ENCODE measurements at regions not wholly inside any gene's neighbourhood (a gene's known extent, or its start where the extent isn't known, plus 50 kb on each side); places are given as distances from the start of the nearest gene placed in this dataset.

DNA sequence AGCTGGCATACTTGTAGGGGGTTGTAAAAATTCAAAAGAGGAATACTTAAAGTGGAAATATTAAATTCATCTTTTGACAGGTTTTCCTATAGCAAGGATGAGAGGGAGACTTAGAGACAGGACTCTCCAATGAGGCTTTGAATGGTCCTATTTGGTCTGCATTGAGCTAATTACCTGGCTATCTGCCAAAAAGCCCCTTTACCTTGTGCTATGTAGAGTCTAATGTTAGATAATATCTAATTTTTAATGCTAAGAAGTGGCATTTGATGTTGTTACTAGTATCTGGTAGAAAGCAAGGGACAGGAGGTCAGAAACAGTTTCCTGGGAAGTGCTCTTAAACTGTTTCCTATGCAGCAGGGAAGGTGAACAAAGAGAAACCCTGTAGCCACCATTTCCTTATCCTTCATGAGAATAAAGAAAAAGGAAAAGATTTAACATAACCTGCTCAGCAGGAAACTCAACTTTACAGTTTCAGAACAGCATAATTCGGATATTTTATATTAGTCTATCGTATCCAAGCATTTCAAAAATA, 550.0 kb downstream of the SOX5 start:
- no peak overlapping the region for H3K27ac ChIP-seq (ENCODE audit: low read depth, low read length)
- no peak overlapping the region for H3K4me2 ChIP-seq (ENCODE audit: insufficient read depth, low read length)
- H3K4me1 ChIP-seq (ENCODE audit: insufficient read depth, low read length) = no peaks in the 10 kb centered on the region

DNA sequence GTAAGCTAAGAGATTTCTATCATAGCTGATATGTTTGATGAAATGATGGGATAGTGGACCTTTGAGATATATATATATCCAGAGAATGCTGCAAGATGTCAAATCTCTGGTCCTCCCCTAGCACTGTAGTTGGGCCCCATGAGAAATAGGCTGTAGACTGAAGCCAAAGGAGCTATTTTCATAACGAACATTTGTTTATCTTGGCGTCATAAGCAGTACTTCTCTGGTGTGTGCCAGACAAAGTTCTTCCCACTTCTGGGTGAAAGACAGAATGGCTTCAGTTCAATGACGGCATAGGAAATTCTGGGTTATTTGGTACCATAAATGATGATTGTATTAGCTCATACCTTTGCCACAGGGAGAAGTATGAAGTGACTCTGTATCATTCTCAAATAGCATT, 534.3 kb downstream of the SOX5 start:
- Histone ChIP-seq H3K4me3 (ENCODE audit: insufficient read depth, low read length) (no peak overlapping the region), H3K27me3 (ENCODE audit: insufficient read depth, low read length) (no peaks in the 10 kb centered on the region), H3K4me2 (ENCODE audit: insufficient read depth, low read length) (no peak overlapping the region), H2AFZ (ENCODE audit: low read length) (no peak overlapping the region), H3K79me2 (ENCODE audit: insufficient read depth, low read length) (no peaks in the 10 kb centered on the region), H3K36me3 (ENCODE audit: insufficient read depth, low read length) (no peaks in the 10 kb centered on the region), H4K20me1 (ENCODE audit: insufficient read depth, low read length) (no peaks in the 10 kb centered on the region), H3K27ac (ENCODE audit: low read depth, low read length) (no peak overlapping the region), H3K4me1 (ENCODE audit: insufficient read depth, low read length) (no peaks in the 10 kb centered on the region), H3K9me3 (ENCODE audit: low read depth, low read length) (no peaks in the 10 kb centered on the region)
- TF ChIP-seq, protein P1, sequence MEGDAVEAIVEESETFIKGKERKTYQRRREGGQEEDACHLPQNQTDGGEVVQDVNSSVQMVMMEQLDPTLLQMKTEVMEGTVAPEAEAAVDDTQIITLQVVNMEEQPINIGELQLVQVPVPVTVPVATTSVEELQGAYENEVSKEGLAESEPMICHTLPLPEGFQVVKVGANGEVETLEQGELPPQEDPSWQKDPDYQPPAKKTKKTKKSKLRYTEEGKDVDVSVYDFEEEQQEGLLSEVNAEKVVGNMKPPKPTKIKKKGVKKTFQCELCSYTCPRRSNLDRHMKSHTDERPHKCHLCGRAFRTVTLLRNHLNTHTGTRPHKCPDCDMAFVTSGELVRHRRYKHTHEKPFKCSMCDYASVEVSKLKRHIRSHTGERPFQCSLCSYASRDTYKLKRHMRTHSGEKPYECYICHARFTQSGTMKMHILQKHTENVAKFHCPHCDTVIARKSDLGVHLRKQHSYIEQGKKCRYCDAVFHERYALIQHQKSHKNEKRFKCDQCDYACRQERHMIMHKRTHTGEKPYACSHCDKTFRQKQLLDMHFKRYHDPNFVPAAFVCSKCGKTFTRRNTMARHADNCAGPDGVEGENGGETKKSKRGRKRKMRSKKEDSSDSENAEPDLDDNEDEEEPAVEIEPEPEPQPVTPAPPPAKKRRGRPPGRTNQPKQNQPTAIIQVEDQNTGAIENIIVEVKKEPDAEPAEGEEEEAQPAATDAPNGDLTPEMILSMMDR (IDR thresholded peaks at IDR 0.05; ENCODE audit: extremely low read depth, low read depth, low read length) = no peak
- no peak for DNase-seq (ENCODE audit: insufficient read length, low spot score, missing footprints)

More for the DNA sequence above, 550.0 kb downstream of the SOX5 start:
- Histone ChIP-seq H4K20me1 (ENCODE audit: insufficient read depth, low read length) (no peaks in the 10 kb centered on the region), H3K36me3 (ENCODE audit: insufficient read depth, low read length) (no peaks in the 10 kb centered on the region), H3K79me2 (ENCODE audit: insufficient read depth, low read length) (no peaks in the 10 kb centered on the region), H3K4me3 (ENCODE audit: insufficient read depth, low read length) (no peak overlapping the region), H2AFZ (ENCODE audit: low read length) (no peak overlapping the region), H3K27me3 (ENCODE audit: insufficient read depth, low read length) (no peaks in the 10 kb centered on the region), H3K9me3 (ENCODE audit: low read depth, low read length) (no peaks in the 10 kb centered on the region)
- no peak for DNase-seq (ENCODE audit: insufficient read length, low spot score, missing footprints)
- TF ChIP-seq, protein P1 (IDR thresholded peaks at IDR 0.05; ENCODE audit: extremely low read depth, low read depth, low read length) = no peak

- Histone ChIP-seq H3K4me2 (ENCODE audit: insufficient read depth, low read length) (no peak overlapping the region), H3K27me3 (ENCODE audit: insufficient read depth, low read length) (no peaks in the 10 kb centered on the region), H3K36me3 (ENCODE audit: insufficient read depth, low read length) (no peaks in the 10 kb centered on the region), H3K27ac (ENCODE audit: low read depth, low read length) (no peak overlapping the region), H3K9me3 (ENCODE audit: low read depth, low read length) (peaks cover 2% of the 10 kb centered on the region), H4K20me1 (ENCODE audit: insufficient read depth, low read length) (no peaks in the 10 kb centered on the region), H3K4me1 (ENCODE audit: insufficient read depth, low read length) (no peaks in the 10 kb centered on the region), H3K79me2 (ENCODE audit: insufficient read depth, low read length) (no peaks in the 10 kb centered on the region), H2AFZ (ENCODE audit: low read length) (no peak overlapping the region), H3K4me3 (ENCODE audit: insufficient read depth, low read length) (no peak overlapping the region)
- DNase-seq (ENCODE audit: insufficient read length, low spot score, missing footprints) = no peak
- TF ChIP-seq, protein P1 (IDR thresholded peaks at IDR 0.05; ENCODE audit: extremely low read depth, low read depth, low read length) = no peak
These were observed 527.9 kb downstream of the SOX5 start for GRCh38 chr12:23421556-23421955.

- TF ChIP-seq, protein P1 (IDR thresholded peaks at IDR 0.05; ENCODE audit: extremely low read depth, low read depth, low read length) = no peak
- H3K9me3 ChIP-seq (ENCODE audit: low read depth, low read length) = peaks cover 2% of the 10 kb centered on the region
- H3K36me3 ChIP-seq (ENCODE audit: insufficient read depth, low read length) = no peaks in the 10 kb centered on the region
- H3K79me2 ChIP-seq (ENCODE audit: insufficient read depth, low read length) = no peaks in the 10 kb centered on the region
- no peak overlapping the region for H3K4me2 ChIP-seq (ENCODE audit: insufficient read depth, low read length)
- no peaks in the 10 kb centered on the region for H3K4me1 ChIP-seq (ENCODE audit: insufficient read depth, low read length)
- H2AFZ ChIP-seq (ENCODE audit: low read length) = no peak overlapping the region
- H3K4me3 ChIP-seq (ENCODE audit: insufficient read depth, low read length) = no peak overlapping the region
- DNase-seq (ENCODE audit: insufficient read length, low spot score, missing footprints) = no peak
- H3K27me3 ChIP-seq (ENCODE audit: insufficient read depth, low read length) = no peaks in the 10 kb centered on the region
- no peak overlapping the region for H3K27ac ChIP-seq (ENCODE audit: low read depth, low read length)
- no peaks in the 10 kb centered on the region for H4K20me1 ChIP-seq (ENCODE audit: insufficient read depth, low read length)
These were observed 526.3 kb downstream of the SOX5 start for GRCh38 chr12:23423097-23423687.

Data from osteoblast (primary cell).